ENCODE measurements at regions not wholly inside any gene's neighbourhood (a gene's known extent, or its start where the extent isn't known, plus 50 kb on each side); places are given as distances from the start of the nearest gene placed in this dataset.

DNA sequence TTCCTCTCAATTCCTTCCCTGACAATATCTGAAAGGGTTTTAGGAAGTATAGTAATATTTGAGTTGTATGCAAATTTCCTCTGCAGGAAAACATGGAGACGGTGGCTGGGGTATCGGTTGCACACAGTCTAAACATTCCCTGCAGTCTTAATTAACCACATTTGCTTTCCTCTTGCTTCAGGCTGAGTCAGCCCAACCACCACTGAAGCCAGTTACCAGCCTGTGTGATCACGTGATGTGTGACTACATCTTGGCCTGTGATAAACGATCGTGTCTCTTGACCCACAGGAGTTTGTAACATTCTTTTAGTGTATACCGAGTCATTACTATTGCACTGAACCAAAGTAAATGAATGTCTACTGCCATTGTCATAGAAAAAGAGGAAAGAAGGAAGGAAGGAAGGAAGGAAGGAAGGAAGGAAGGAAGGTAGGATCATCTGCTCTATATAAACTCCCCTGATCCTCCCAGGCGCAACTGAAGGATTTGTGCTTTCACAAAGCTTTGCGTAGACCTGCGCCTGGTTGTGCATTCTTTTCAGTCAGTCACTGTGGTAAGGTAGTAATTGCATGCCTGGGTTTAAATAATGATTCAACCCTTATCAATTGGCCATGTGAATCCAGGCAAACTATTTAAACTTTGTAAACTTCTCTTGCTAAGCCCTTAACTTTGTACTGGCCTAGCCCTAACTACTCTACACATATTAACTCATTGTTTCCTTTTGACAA, 280.6 kb upstream of the SALL1 start:
- DNase-seq (ENCODE audit: low read depth in 2 of 2): no peak

DNA sequence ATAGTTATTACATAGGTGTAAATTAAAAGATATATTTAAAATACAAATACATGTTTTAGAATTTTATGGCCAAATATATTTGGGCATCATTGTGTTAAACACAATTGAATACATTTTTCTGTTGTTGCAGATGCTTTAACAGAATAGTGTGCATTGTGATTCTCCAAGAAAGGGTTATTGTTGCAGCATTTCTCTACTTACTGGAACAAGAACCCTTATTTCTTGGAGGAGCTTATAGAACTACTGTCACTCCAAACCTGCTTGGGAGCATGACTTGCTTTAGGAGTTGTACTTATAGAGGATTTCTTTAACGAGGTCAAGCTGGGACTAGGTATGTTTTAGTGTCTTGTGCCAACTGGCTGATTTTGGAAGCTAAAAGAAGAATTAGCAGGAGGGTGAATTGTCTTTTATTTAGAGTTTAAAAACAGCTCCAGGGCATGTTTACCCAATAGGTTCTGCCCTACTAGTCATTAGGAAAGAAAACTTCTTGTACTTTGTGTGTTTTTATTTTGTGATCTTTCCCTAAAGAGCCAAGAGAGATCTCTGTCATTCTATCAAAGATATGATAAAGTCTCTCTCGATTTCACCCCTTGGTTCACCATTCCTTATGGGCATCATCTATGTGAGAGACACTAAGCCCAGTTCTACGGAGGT, 279.8 kb upstream of the SALL1 start:
- no peak for DNase-seq (ENCODE audit: low read depth in 2 of 2)

DNA sequence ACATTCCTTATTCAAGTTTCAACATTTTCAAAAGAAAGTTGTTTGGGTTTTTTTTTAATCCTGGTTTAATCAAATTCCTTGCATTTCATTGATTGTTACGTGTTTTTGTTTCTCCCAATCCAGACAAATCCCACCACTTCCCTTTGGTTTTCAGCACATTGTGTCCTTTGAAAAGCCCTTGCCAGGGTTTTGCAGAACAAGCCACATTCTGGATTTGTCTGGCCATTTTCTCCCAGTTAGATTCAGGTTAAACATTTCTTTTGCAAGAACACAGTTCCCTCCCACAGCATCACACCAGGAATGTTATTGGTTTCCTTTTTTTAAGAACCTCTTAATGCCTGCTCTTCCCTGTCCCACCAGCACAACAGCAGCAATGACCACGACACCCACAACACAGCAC, 278.0 kb upstream of the SALL1 start:
- DNase-seq (ENCODE audit: low read depth in 2 of 2): no peak

DNA sequence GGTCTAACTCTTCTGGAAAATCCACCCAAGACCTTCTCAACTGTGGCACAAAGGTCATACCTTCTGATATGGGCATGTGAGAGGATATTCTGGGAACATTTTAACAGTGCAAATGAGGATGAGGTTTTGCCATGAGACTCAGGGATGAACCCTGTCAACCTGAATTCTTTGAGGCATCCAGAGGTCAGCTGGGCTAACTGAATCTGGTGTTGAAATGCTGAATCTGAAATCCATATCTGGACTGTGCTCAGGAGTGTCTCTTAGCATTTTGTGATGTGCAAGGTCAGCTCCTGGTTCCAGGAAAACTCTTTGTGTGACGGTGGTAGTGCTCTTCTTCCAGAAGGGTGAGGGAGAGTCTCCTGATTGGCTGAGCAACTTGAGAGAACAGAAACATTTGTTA, 276.0 kb upstream of the SALL1 start:
- no peak for DNase-seq (ENCODE audit: low read depth in 2 of 2)

DNA sequence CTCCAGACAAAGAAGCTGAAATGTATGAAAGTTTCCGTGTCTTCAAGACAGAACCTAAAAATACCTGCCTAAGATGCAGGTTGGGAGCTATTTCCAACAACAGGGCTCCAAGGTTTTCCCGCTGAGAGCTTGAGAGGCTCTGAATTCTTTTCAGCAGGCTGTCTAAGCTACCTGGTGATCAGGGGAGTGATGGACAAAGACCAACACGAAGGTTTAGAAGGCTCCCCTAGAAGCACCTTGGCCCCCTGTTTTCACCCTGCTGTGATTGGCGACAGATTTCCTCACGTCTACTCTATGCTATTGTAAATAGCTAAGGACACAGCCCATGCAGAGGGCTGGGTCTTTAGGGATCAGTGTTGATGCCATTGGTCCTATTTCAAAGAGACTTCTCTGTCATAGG, 275.2 kb upstream of the SALL1 start:
- no peak for DNase-seq (ENCODE audit: low read depth in 2 of 2)

DNA sequence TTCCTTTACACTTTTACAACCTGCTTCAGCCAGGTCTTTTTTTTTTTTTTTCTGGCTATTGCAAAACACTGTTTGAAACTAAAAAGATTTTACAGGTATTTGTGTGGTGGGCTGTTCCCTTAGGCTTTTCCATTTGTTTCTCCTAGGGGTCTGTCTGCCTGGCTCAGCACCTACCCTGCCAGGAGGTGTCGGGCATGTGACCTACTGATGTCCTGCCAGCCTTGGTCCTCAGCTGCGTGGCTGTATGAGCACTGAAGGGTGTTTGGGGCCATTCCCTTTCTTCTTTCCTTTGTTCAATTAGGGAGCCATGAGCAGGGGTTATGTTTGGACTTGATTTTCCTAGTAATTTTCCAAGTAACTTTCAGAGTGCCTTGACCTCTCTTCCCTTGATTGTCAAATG, 269.2 kb upstream of the SALL1 start:
- no peak for DNase-seq (ENCODE audit: low read depth in 2 of 2)

DNA sequence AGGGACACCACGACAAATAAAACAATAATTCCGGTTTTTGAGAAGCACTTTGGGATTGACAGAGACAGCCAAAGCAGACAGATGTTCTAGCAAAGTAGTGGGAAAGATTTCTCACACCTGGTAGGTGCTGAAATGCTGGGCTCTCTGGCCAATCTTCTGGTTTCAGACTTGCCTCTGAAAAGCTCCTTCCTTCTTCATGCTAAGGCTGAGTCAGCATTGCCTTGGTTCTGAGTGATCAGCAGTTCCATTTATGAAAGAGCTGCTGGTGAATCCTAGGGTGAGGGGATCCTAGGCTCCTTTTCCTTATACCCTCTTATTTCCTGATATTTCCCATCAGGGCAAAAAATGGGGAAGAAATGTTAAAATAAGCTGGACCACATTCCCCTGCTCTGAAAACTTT, 268.7 kb upstream of the SALL1 start:
- no peak for DNase-seq (ENCODE audit: low read depth in 2 of 2)

DNA sequence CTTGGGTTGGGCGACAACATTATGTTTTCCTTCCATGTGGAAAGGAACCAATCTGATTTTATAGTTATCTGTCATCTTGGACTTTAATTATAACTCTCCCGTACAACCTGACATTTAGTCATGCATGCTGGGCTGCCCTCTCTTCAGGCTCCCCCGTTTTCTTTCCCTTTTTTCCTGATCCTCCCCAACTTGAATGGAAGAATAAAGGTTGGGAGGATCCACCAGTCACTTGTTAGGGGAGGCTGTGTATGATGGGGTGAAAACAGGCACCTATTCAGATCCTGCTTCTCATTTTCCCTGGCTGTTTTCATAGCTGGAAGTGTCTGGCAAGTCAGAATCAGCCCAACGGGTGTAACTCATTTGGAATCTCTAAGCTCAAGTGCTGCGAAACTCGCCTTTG, 267.2 kb upstream of the SALL1 start:
- DNase-seq (ENCODE audit: low read depth in 2 of 2): no peak

DNA sequence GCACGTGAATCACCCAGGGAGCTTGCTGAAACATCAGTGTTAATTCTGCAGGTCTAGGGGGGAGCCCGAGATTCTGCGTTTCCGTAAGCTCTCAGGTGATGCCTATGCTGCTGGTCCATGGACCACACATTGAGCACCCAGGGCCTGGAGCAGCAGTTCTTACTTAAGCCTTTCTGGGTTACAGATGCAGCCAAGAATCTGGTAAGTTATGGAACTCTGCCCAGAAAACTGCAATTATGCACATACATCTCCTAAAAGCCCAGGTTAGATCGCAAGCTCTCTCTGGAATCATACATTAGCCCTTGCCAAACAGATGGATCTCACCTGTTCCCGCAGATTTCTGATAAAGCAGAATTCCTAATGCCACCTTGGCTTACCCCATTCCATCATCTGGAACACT, 265.9 kb upstream of the SALL1 start:
- no peak for DNase-seq (ENCODE audit: low read depth in 2 of 2)

DNA sequence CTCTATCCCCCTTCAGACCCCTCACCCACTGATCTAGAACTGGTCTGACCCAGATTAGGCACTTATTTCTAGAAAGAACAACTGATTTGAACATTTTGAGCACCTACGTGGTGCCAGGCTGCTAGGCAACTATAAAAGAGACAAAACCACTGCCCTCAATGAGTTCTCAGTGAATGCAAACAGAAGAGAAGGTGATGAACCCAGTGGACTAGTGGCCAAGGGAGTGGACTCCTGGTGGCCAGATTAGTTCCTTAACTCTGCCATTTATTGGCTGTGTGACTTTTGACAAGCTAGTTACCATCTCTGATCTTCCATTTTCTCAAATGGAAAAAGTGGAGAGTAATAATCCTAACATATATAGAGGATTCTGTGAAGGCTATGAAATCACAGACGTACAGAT, 259.1 kb upstream of the SALL1 start:
- no peak for DNase-seq (ENCODE audit: low read depth in 2 of 2)

DNA sequence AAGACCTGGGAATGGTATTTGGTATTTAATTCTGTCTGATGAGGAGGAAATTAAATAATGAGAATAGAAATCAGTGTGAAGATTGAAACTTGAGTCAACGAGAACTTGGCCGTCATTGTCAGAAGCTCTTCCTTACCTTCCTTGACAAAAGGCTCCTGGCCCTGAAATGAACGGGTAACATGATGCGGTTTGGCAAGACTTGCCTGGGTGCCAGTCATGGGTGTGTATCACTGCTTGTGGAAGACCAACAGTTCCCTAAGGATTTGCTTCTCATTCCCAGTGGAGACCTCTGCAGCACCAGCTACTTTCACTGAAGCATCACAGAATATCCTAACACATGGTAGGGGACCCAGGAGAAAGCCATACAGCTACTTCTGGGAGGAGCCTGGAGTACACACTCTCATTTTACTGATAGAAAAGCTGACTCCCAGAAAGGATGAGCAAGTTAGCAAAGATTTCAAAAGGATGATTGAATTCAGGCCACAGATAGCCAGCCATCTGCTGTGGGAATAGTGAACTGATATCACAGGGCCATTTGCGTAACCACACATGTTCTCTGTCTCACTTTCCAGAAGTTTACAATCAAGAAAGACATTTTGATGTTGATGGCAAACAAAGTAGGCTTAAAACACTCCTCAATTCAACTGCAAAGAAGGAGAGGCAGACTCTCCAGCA, 258.1 kb upstream of the SALL1 start:
- no peak for DNase-seq (ENCODE audit: low read depth in 2 of 2)

DNA sequence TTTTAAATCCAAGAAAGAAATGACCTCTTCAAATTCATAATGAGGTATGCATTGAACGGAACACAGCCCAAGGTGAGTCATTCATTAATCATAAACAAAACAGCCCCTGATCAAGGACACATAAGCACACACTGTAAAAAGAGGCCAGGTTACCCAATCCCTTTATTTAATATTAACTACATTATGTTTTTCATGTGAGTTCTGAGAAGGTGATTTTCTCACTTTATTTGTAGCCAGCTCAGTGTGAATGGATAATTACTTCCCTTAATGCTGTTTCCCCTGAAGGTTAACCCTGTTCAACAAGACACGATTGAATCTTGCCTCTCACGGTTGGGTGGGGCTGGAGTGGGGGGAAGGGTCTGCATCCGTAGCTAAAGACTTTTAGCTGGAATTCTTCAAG, 257.3 kb upstream of the SALL1 start:
- no peak for DNase-seq (ENCODE audit: low read depth in 2 of 2)

DNA sequence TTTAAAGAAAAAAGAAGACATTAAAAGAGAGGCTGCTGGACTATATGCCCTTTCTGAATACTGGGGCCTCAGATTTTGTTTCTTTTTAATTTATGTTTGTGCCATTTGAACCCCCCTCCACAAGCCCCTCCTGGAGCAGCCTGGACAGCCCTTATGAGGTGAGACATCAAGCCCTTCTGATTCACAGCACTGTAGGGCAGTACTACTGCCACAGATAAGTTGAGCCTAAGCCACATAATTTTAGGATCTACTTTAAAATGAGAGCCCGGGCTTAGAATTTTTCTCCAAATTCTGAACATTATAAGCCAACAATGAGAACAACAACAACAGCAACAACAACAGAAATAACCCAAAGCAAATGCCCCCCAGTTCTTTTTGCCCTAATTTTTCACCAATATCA, 256.9 kb upstream of the SALL1 start:
- no peak for DNase-seq (ENCODE audit: low read depth in 2 of 2)

DNA sequence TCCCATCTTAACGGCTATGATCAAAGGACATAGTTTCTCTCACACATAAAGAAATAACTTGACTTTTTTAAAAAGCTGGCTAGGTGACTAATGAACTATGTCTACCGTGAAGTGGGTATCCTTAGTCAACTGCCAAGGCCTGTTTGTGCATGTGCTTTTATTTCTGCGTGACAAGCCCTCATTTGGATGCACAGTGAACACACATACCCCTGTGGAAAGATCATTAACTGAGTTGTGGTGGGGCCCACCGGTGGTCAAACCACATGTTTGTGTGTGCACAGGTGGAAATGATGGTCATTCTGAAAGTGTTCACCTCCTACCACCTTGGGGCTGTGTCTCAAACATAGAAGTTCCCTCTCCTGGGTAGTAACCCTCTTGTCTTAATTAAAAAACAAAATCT, 256.1 kb upstream of the SALL1 start:
- DNase-seq (ENCODE audit: low read depth in 2 of 2): no peak

DNA sequence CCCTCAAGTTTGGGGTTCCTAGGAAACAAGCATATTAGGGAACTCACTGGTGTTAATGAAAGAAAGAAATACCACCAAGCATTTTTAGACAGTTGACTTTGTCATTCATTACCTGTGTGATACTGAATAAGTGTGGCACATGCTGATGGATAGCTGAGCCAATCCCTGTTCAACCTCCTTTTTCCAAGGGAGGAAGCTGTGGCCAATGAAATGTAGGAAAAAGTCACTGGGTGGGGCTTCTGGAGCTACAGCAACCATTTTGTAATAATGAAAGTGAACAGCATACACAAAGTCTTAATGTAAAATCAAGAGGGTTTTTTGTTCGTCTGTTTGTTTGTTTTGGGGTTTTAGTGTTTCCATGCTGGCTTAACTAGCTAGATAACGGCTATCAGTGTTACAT, 254.3 kb upstream of the SALL1 start:
- DNase-seq (ENCODE audit: low read depth in 2 of 2): no peak

DNA sequence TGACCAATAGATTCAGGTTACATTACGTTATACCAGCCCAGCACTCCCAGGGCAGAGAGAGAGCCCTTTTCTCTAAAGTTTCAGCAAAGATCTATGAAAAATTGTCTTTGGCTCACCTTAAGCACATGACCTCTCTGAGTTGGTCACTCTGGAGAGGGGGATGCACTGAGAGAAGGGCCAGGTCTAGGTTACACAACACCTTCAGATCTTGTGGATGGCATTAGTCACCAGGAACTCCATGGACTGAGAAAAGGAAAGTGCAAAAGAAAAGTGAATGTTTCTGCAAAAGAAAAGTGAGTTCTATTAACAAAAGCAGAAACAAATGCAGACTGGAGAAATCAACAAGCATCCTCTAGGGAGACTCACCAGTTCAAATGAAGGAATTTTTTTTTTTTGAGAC, 253.3 kb upstream of the SALL1 start:
- no peak for DNase-seq (ENCODE audit: low read depth in 2 of 2)

DNA sequence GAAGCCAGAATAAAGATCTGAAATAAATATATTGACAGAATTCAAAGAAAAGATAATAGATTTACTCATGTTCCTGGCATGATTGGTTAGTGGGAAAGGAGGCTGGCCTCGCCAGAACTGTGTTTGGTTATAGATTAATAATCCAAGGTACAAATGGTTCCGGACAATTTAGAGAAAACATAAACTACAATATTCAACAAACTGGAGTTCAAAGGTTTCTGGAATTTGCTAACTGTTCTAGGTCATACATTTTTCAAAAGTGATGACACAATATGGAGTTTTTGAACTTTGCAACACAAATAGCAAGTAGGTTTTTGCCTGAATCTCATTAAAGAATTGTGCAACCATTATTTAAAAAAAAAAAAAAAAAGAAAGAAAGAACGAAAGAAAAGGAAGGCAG, 251.7 kb upstream of the SALL1 start:
- no peak for DNase-seq (ENCODE audit: low read depth in 2 of 2)

DNA sequence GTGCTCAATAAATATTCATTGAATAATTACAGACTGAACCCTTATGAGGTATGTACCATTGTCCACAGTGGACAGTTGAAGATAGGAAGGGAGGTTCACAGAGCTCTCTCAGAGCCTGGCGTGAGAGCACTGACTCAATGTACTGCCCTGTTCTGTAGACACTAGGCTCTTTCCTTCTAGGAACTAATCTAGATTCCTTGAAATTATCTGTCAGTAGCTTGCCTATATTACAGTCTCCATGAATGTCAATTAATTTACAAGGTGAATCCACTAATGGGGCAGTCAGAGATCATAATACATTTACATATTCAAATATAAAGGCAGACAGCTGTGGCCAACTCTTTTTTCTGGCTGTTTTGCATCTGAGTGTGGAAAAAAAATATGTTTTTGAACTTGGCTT, 251.2 kb upstream of the SALL1 start:
- DNase-seq (ENCODE audit: low read depth in 2 of 2): no peak

DNA sequence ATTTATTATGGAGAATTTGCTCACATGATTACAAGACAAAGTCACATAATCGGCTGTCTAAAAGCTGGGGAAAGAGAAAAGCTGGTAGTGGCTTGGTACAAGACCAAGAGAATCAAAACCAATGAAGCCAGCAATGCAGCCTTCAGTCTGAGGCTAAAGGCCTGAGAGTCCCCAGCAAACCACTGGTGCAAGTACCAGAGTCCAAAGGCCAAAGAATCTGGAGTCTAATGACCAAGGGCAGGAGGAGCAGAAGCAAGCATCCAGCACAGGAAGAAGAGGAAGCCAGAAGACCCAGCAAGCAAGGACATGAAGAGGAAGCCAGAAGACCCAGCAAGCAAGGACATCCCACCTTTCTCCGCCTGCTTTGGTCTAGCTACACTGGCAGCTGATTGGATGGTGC, 250.6 kb upstream of the SALL1 start:
- no peak for DNase-seq (ENCODE audit: low read depth in 2 of 2)

DNA sequence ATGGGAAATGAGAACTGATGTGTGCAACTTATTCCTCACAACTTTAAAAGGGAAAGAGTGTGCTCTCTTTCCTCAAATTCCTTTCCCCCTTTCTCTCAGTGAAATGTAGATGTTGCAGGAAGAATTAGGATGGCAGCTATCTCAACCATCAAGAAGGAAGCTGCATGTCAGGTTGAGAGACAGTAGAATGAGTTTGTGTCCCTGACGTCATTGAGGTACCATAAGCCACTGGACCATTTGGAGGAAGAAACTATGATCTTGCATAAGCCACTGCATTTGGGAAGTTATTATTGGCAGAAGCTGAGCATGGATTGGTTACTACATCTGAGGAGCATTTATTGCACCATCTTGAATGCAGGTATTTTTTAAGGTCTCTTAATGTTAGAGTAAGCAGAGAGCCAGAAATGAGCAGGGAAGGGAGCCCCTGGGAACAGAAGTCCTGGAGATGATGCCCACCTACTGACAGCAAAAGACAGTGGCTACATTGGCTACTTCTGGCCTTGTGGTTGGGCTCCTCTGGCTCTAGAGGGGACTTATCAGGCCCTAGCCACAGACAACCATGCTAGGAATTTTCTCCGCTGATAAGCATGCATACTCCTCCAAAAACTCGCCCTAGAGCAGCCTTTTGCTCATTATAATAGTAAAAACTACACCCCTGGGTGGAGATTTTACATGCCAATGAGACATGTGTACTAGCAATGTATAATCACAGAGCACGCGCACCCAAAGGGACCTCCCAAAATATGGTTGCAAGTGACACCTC, 249.0 kb upstream of the SALL1 start:
- no peak for DNase-seq (ENCODE audit: low read depth in 2 of 2)

DNA sequence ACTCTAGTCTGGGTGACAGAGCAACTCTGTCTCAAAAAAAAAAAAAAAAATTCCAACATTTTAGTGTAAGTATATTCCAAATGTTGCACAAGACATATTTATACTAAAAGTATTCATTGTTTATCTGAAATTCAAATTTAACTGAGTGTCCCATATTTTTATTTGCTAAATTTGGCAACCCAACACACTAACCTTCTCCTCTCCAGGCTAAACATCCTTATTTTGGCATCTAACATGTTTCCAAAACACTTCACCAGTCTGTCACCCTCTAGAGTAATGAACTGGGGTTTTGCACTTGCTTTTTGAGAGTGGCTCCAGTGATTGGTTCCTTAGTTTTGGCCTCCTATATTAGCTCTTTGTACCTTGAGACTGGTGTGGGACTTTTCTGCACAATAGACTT, 243.4 kb upstream of the SALL1 start:
- no peak for DNase-seq (ENCODE audit: low read depth in 2 of 2)

DNA sequence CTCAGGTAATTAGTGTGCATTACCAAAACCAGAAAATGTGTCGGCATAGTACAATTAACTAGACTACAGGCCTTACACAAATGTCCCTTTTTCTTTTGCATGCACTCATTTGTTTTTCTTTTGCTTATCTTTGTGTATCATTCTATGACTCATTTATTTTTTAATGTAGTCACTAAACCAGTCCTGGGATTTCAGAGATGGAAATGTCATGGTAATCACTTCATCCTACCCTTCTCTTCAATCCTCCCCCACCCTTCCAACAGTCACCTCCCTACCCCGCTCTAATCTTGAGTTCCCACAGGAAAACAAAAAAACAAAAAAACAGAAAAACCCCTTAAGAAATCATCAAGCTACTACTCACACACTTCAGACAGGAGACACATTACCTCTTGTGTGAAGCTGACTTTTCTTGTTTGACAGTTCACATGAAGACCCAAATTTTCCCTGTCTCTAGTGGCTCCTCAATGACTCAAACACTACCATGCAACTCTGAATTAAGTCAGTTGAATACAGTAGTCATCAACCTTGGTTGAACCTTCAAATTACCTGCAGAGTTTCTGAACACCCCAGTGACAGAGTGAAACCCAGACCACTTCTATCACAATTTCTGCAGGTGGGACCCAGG, 242.4 kb upstream of the SALL1 start:
- DNase-seq (ENCODE audit: low read depth in 2 of 2): no peak
